Erythroblast (primary cell): ENCODE measurements at regions not wholly inside any gene's neighbourhood (a gene's known extent, or its start where the extent isn't known, plus 50 kb on each side); places are given as distances from the start of the nearest gene placed in this dataset.

ENCODE experiments used
- GATA1 ChIP-seq: IDR thresholded peaks from 2 replicates; pipeline ENCODE4 v1.6.1; 2011; ENCODE audit warnings: low read depth, mild to moderate bottlenecking, control low read depth, low read length, moderate library complexity
- POLR2A ChIP-seq: IDR thresholded peaks from 2 replicates; pipeline ENCODE4 v1.6.1; 2011; ENCODE audit warnings: mild to moderate bottlenecking, low read length

- TF ChIP-seq POLR2A: no peak
- TF ChIP-seq GATA1: no peak
Measured at GRCh38 chr2:226676618-226677017, 123.0 kb downstream of the IRS1 start.
